ENCODE measurements at regions not wholly inside any gene's neighbourhood (a gene's known extent, or its start where the extent isn't known, plus 50 kb on each side); places are given as distances from the start of the nearest gene placed in this dataset.

GRCh38 chr2:2590141-2590540, 259.1 kb upstream of the MYT1L start:
- no peaks in the 10 kb centered on the region for H3K36me3 ChIP-seq (ENCODE audit: control insufficient read depth, insufficient read depth, low read length)
- H3K27ac ChIP-seq (ENCODE audit: low read depth, low read length) = no peak overlapping the region
- Mint-ChIP-seq H3K36me3 (ENCODE audit: low read depth) (no peaks in the 10 kb centered on the region), H3K9me3 (peaks cover under 1% of the 10 kb centered on the region), H3K4me3 (no peak overlapping the region), H3K4me1 (no peaks in the 10 kb centered on the region), H3K27ac (no peak overlapping the region), H3K27me3 (ENCODE audit: insufficient read depth) (no peaks in the 10 kb centered on the region)
- no peak for TF ChIP-seq CTCF (conservative IDR thresholded peaks at IDR 0.05)
- H3K4me3 ChIP-seq (ENCODE audit: low read length) = no peak overlapping the region
- no peaks in the 10 kb centered on the region for H3K9me3 ChIP-seq (ENCODE audit: control insufficient read depth, low read length)
- DNase-seq = peak; percentile 22
- no peak overlapping the region for H3K9ac ChIP-seq (ENCODE audit: extremely low read depth, low read length, poor library complexity, severe bottlenecking)
- H3K27me3 ChIP-seq (ENCODE audit: control insufficient read depth, insufficient read depth, low read length, poor library complexity, severe bottlenecking) = no peaks in the 10 kb centered on the region
- 84% methylated on average over 1 of the region's 1 CpG; no CpG with 5 or more reads in 1 of the 2 experiments for WGBS, 2 experiments (ENCODE audit: insufficient coverage in 1 of 2, insufficient read length in 1 of 2)
- no peaks in the 10 kb centered on the region for H3K4me1 ChIP-seq (ENCODE audit: control insufficient read depth, insufficient read depth, low read length)

GRCh38 chr2:2588777-2589176, 257.7 kb upstream of the MYT1L start:
- no peak for DNase-seq
- no peaks in the 10 kb centered on the region for H3K4me1 Mint-ChIP-seq
- H3K36me3 Mint-ChIP-seq (ENCODE audit: low read depth) = no peaks in the 10 kb centered on the region
- WGBS, 2 experiments (ENCODE audit: insufficient coverage in 1 of 2, insufficient read length in 1 of 2) = 92 to 93% methylated on average over 4 of the region's 4 CpGs
- Histone ChIP-seq H3K27ac (ENCODE audit: low read depth, low read length) (no peak overlapping the region), H3K27me3 (ENCODE audit: control insufficient read depth, insufficient read depth, low read length, poor library complexity, severe bottlenecking) (no peaks in the 10 kb centered on the region), H3K4me3 (ENCODE audit: low read length) (no peak overlapping the region), H3K4me1 (ENCODE audit: control insufficient read depth, insufficient read depth, low read length) (no peaks in the 10 kb centered on the region), H3K9me3 (ENCODE audit: control insufficient read depth, low read length) (no peaks in the 10 kb centered on the region), H3K36me3 (ENCODE audit: control insufficient read depth, insufficient read depth, low read length) (no peaks in the 10 kb centered on the region), H3K9ac (ENCODE audit: extremely low read depth, low read length, poor library complexity, severe bottlenecking) (no peak overlapping the region)
- no peaks in the 10 kb centered on the region for H3K9me3 Mint-ChIP-seq
- H3K27ac Mint-ChIP-seq = no peak overlapping the region
- TF ChIP-seq CTCF (conservative IDR thresholded peaks at IDR 0.05) = no peak
- no peak overlapping the region for H3K4me3 Mint-ChIP-seq
- no peaks in the 10 kb centered on the region for H3K27me3 Mint-ChIP-seq (ENCODE audit: insufficient read depth)

DNA sequence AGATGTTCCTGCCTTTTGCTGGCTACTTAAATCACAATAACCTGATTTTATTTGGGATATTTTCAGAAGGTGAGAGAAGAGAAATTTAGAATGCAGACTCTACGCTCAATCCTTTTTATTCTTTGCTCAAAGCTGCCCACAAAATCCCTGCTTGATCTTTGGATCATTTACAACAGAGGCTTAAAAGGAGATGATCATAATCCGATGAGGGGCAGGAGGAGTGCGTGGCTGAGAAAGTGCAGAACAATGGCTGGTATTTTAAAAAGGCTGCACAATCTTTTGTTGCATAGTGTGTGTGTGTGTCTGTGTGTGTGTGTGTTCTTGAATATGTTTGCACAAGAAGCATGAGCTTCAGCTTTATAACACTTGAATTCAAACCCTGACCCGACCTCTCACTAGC, 256.3 kb upstream of the MYT1L start:
- Mint-ChIP-seq H3K27me3 (ENCODE audit: insufficient read depth) (no peaks in the 10 kb centered on the region), H3K4me1 (no peaks in the 10 kb centered on the region), H3K4me3 (no peak overlapping the region), H3K9me3 (no peaks in the 10 kb centered on the region), H3K36me3 (ENCODE audit: low read depth) (no peaks in the 10 kb centered on the region), H3K27ac (no peak overlapping the region)
- H3K4me3 ChIP-seq (ENCODE audit: low read length) = no peak overlapping the region
- H3K27me3 ChIP-seq (ENCODE audit: control insufficient read depth, insufficient read depth, low read length, poor library complexity, severe bottlenecking) = no peaks in the 10 kb centered on the region
- H3K36me3 ChIP-seq (ENCODE audit: control insufficient read depth, insufficient read depth, low read length) = no peaks in the 10 kb centered on the region
- no peak for TF ChIP-seq CTCF (conservative IDR thresholded peaks at IDR 0.05)
- H3K4me1 ChIP-seq (ENCODE audit: control insufficient read depth, insufficient read depth, low read length) = no peaks in the 10 kb centered on the region
- DNase-seq = no peak
- H3K9ac ChIP-seq (ENCODE audit: extremely low read depth, low read length, poor library complexity, severe bottlenecking) = no peak overlapping the region
- peak overlapping the region; percentile 5 for H3K27ac ChIP-seq (ENCODE audit: low read depth, low read length)
- WGBS, 2 experiments (ENCODE audit: insufficient coverage in 1 of 2, insufficient read length in 1 of 2) = 94 to 100% methylated on average over 2 to 4 of the region's 4 CpGs
- no peaks in the 10 kb centered on the region for H3K9me3 ChIP-seq (ENCODE audit: control insufficient read depth, low read length)
